Activated CD4-positive, alpha-beta memory T cell treated with anti-CD3 and anti-CD28 coated beads for 36 hours (primary cell): ENCODE measurements at regions not wholly inside any gene's neighbourhood (a gene's known extent, or its start where the extent isn't known, plus 50 kb on each side); places are given as distances from the start of the nearest gene placed in this dataset.

Source experiments
- CTCF ChIA-PET: fragments of 350-600 bp; sonication (Branson Sonifier 250); formaldehyde crosslinking; loops from one replicate; lab custom pipeline; 2021; ENCODE audit warnings: antibody characterized with exemption, inconsistent platforms; lab: Charles Lee
- POLR2A ChIA-PET: fragments of 350-600 bp; sonication (Branson Sonifier 250); formaldehyde crosslinking; loops from one replicate; lab custom pipeline; 2021; ENCODE audit warnings: antibody characterized with exemption; lab: Charles Lee
- DNase-seq: peaks from one replicate; pipeline ENCODE4 v3.0.0-alpha.2; 2020
- H3K27ac Mint-ChIP-seq: one replicate; pipeline ENCODE4 v1.8.0; 2021; ENCODE audit warnings: mixed read lengths
- H3K27me3 Mint-ChIP-seq: one replicate; pipeline ENCODE4 v1.8.0; 2021; ENCODE audit warnings: mixed read lengths
- H3K36me3 Mint-ChIP-seq: one replicate; pipeline ENCODE4 v1.8.0; 2021; ENCODE audit warnings: mixed read lengths
- H3K4me1 Mint-ChIP-seq: one replicate; pipeline ENCODE4 v1.8.0; 2021; ENCODE audit warnings: low read depth, mixed read lengths
- H3K4me3 Mint-ChIP-seq: one replicate; pipeline ENCODE4 v1.8.0; 2021; ENCODE audit warnings: mild to moderate bottlenecking, mixed read lengths
- H3K9me3 Mint-ChIP-seq: one replicate; pipeline ENCODE4 v1.8.0; 2021; ENCODE audit warnings: mixed read lengths
- intact Hi-C: fragments of 100-400 bp; cut with micrococcal nuclease; formaldehyde crosslinking; loops from one replicate; pipeline ENCODE4 v1.15.1; 2023

- Mint-ChIP-seq H3K9me3 (no peaks in the 10 kb centered on the region), H3K36me3 (no peaks in the 10 kb centered on the region), H3K4me1 (no peaks in the 10 kb centered on the region), H3K27me3 (peaks cover 7% of the 10 kb centered on the region), H3K27ac (no peak overlapping the region), H3K4me3 (no peak overlapping the region)
- no peak for DNase-seq
- POLR2A ChIA-PET = no interaction called here
- intact Hi-C loops = no loop called here
- CTCF ChIA-PET = no interaction called here
Measured at GRCh38 chr2:15861898-15862297, 78.5 kb upstream of the MYCN start.

GRCh38 chr2:15863089-15863488, 77.3 kb upstream of the MYCN start:
- no peak overlapping the region for H3K27ac Mint-ChIP-seq
- DNase-seq = no peak
- ChIA-PET CTCF (interaction anchor here (0.9 kb wide), 1 partner anchor 9 kb away, joined by 3 read pairs; no protein-coding TSS in a partner anchor), POLR2A (no interaction called here)
- no peaks in the 10 kb centered on the region for H3K36me3 Mint-ChIP-seq
- peaks cover 7% of the 10 kb centered on the region for H3K27me3 Mint-ChIP-seq
- no peak overlapping the region for H3K4me3 Mint-ChIP-seq
- no peaks in the 10 kb centered on the region for H3K4me1 Mint-ChIP-seq
- no peaks in the 10 kb centered on the region for H3K9me3 Mint-ChIP-seq
- intact Hi-C loops = no loop called here

GRCh38 chr2:15863494-15864175, 76.7 kb upstream of the MYCN start:
- Mint-ChIP-seq H3K4me1 (no peaks in the 10 kb centered on the region), H3K27ac (no peak overlapping the region), H3K4me3 (no peak overlapping the region), H3K36me3 (no peaks in the 10 kb centered on the region), H3K27me3 (peaks cover 5% of the 10 kb centered on the region), H3K9me3 (no peaks in the 10 kb centered on the region)
- DNase-seq = no peak
- intact Hi-C loops = no loop called here
- ChIA-PET CTCF (interaction anchor here (0.9 kb wide), 1 partner anchor 10 kb away, joined by 3 read pairs; no protein-coding TSS in a partner anchor), POLR2A (no interaction called here)

GRCh38 chr2:15864176-15864769, 76.1 kb upstream of the MYCN start:
- intact Hi-C loops = no loop called here
- H3K9me3 Mint-ChIP-seq = no peaks in the 10 kb centered on the region
- H3K4me1 Mint-ChIP-seq = no peaks in the 10 kb centered on the region
- ChIA-PET POLR2A (no interaction called here), CTCF (no interaction called here)
- H3K36me3 Mint-ChIP-seq = no peaks in the 10 kb centered on the region
- H3K27me3 Mint-ChIP-seq = peaks cover 5% of the 10 kb centered on the region
- no peak overlapping the region for H3K27ac Mint-ChIP-seq
- H3K4me3 Mint-ChIP-seq = no peak overlapping the region
- DNase-seq = no peak

GRCh38 chr2:15865923-15866322, 74.4 kb upstream of the MYCN start:
- no peak overlapping the region for H3K27ac Mint-ChIP-seq
- peaks cover 5% of the 10 kb centered on the region for H3K27me3 Mint-ChIP-seq
- H3K4me1 Mint-ChIP-seq = no peaks in the 10 kb centered on the region
- ChIA-PET POLR2A (no interaction called here), CTCF (interaction anchor here (0.6 kb wide), 1 partner anchor 277 kb away, joined by 3 read pairs; no protein-coding TSS in a partner anchor)
- no peak overlapping the region for H3K4me3 Mint-ChIP-seq
- no peak for DNase-seq
- no peaks in the 10 kb centered on the region for H3K9me3 Mint-ChIP-seq
- no peaks in the 10 kb centered on the region for H3K36me3 Mint-ChIP-seq
- intact Hi-C loops = no loop called here

GRCh38 chr2:15866563-15867193, 73.7 kb upstream of the MYCN start:
- Mint-ChIP-seq H3K36me3 (no peaks in the 10 kb centered on the region), H3K4me3 (no peak overlapping the region), H3K9me3 (no peaks in the 10 kb centered on the region), H3K27ac (no peak overlapping the region), H3K4me1 (no peaks in the 10 kb centered on the region), H3K27me3 (peaks cover 5% of the 10 kb centered on the region)
- no peak for DNase-seq
- ChIA-PET POLR2A (no interaction called here), CTCF (interaction anchor here (0.6 kb wide), 1 partner anchor 276 kb away, joined by 3 read pairs; no protein-coding TSS in a partner anchor)
- intact Hi-C loops = no loop called here

- POLR2A ChIA-PET = no interaction called here
- DNase-seq = no peak
- Mint-ChIP-seq H3K27ac (no peak overlapping the region), H3K36me3 (no peaks in the 10 kb centered on the region), H3K9me3 (no peaks in the 10 kb centered on the region), H3K4me3 (no peak overlapping the region), H3K27me3 (peaks cover 2% of the 10 kb centered on the region), H3K4me1 (no peaks in the 10 kb centered on the region)
- CTCF ChIA-PET = no interaction called here
- intact Hi-C loops = no loop called here
Measured at GRCh38 chr2:15867194-15868171, 72.9 kb upstream of the MYCN start.

- no peaks in the 10 kb centered on the region for H3K27me3 Mint-ChIP-seq
- no peak overlapping the region for H3K27ac Mint-ChIP-seq
- no peak for DNase-seq
- H3K9me3 Mint-ChIP-seq = no peaks in the 10 kb centered on the region
- POLR2A ChIA-PET = no interaction called here
- CTCF ChIA-PET = no interaction called here
- H3K4me1 Mint-ChIP-seq = no peaks in the 10 kb centered on the region
- H3K36me3 Mint-ChIP-seq = no peaks in the 10 kb centered on the region
- intact Hi-C loops = no loop called here
- H3K4me3 Mint-ChIP-seq = no peak overlapping the region
Measured at GRCh38 chr2:15868186-15868585, 72.2 kb upstream of the MYCN start.

GRCh38 chr2:15868704-15869103, 71.6 kb upstream of the MYCN start:
- intact Hi-C loops = no loop called here
- no peak for DNase-seq
- H3K27me3 Mint-ChIP-seq = no peaks in the 10 kb centered on the region
- POLR2A ChIA-PET = no interaction called here
- no peak overlapping the region for H3K27ac Mint-ChIP-seq
- no peaks in the 10 kb centered on the region for H3K4me1 Mint-ChIP-seq
- CTCF ChIA-PET = no interaction called here
- no peak overlapping the region for H3K4me3 Mint-ChIP-seq
- H3K36me3 Mint-ChIP-seq = no peaks in the 10 kb centered on the region
- no peaks in the 10 kb centered on the region for H3K9me3 Mint-ChIP-seq

- Mint-ChIP-seq H3K27ac (no peak overlapping the region), H3K4me3 (no peak overlapping the region), H3K36me3 (no peaks in the 10 kb centered on the region), H3K27me3 (no peaks in the 10 kb centered on the region), H3K4me1 (no peaks in the 10 kb centered on the region), H3K9me3 (no peaks in the 10 kb centered on the region)
- intact Hi-C loops = no loop called here
- CTCF ChIA-PET = no interaction called here
- no peak for DNase-seq
- POLR2A ChIA-PET = no interaction called here
Measured at GRCh38 chr2:15869396-15869795, 71.0 kb upstream of the MYCN start.

GRCh38 chr2:15869871-15870270, 70.5 kb upstream of the MYCN start:
- no peaks in the 10 kb centered on the region for H3K4me1 Mint-ChIP-seq
- intact Hi-C loops = no loop called here
- ChIA-PET POLR2A (no interaction called here), CTCF (no interaction called here)
- H3K27me3 Mint-ChIP-seq = no peaks in the 10 kb centered on the region
- no peak overlapping the region for H3K27ac Mint-ChIP-seq
- H3K4me3 Mint-ChIP-seq = no peak overlapping the region
- no peak for DNase-seq
- no peaks in the 10 kb centered on the region for H3K36me3 Mint-ChIP-seq
- no peaks in the 10 kb centered on the region for H3K9me3 Mint-ChIP-seq

GRCh38 chr2:15870565-15870964, 69.8 kb upstream of the MYCN start:
- DNase-seq = no peak
- H3K4me1 Mint-ChIP-seq = no peaks in the 10 kb centered on the region
- H3K9me3 Mint-ChIP-seq = no peaks in the 10 kb centered on the region
- intact Hi-C loops = no loop called here
- no peaks in the 10 kb centered on the region for H3K36me3 Mint-ChIP-seq
- ChIA-PET POLR2A (no interaction called here), CTCF (no interaction called here)
- no peak overlapping the region for H3K4me3 Mint-ChIP-seq
- no peaks in the 10 kb centered on the region for H3K27me3 Mint-ChIP-seq
- H3K27ac Mint-ChIP-seq = no peak overlapping the region
